PC-9 (cell line): ENCODE measurements at regions not wholly inside any gene's neighbourhood (a gene's known extent, or its start where the extent isn't known, plus 50 kb on each side); places are given as distances from the start of the nearest gene placed in this dataset.
"Not testable (repeated sequence)": the region's sequence is repeated elsewhere in the genome, so short reads cannot be mapped to it uniquely, and the experiment has no call there.

Experiments used
- BruUV-seq: library from RNA; stranded (reverse); fragments of 400-500 nt; replicated peaks from 2 replicates; lab custom pipeline; 2021; lab: Mats Ljungman, UMichigan
- CTCF ChIA-PET: fragments of 300-600 bp; sonication (Branson Sonifier 250); formaldehyde crosslinking; loops from one replicate; lab custom pipeline; 2022; ENCODE audit warnings: antibody characterized with exemption; lab: Charles Lee
- POLR2A ChIA-PET: fragments of 300-600 bp; sonication (Branson Sonifier 250); formaldehyde crosslinking; loops from one replicate; lab custom pipeline; 2022; ENCODE audit warnings: antibody characterized with exemption; ENCODE audit not compliant: unreplicated experiment; lab: Charles Lee
- DNase-seq, 2 experiments: peaks; one replicate each; pipeline versions ENCODE4 v3.0.0 to v3.0.0-alpha.2; 2015 to 2022; ENCODE audit warnings: mixed read lengths in 1 of 2
- H2AFZ ChIP-seq: fragments of 200-600 bp; sonication (generic); 2 replicates; pipeline ENCODE4 v1.8.1; 2017; ENCODE audit warnings: antibody characterized with exemption
- H3F3A ChIP-seq: fragments of 200-600 bp; sonication (generic); 2 replicates; pipeline ENCODE4 v1.8.1; 2017; ENCODE audit warnings: antibody characterized with exemption, mild to moderate bottlenecking, low read depth; ENCODE audit not compliant: insufficient read depth
- H3K27ac ChIP-seq: fragments of 200-600 bp; sonication (generic); 2 replicates; pipeline ENCODE4 v1.6.1; 2016; ENCODE audit warnings: mixed run types
- H3K27me3 ChIP-seq: fragments of 200-600 bp; sonication (generic); 2 replicates; pipeline ENCODE4 v1.6.1; 2016; ENCODE audit warnings: low read depth, mixed run types; ENCODE audit not compliant: insufficient read depth
- H3K36me3 ChIP-seq: fragments of 200-600 bp; sonication (generic); 2 replicates; pipeline ENCODE4 v1.6.1; 2016; ENCODE audit warnings: low read depth, mixed run types
- H3K4me1 ChIP-seq: fragments of 200-600 bp; sonication (generic); replicated peaks from 2 replicates; pipeline ENCODE4 v1.6.1; 2016; ENCODE audit warnings: mixed run types; ENCODE audit not compliant: insufficient read depth
- H3K4me2 ChIP-seq: fragments of 200-600 bp; sonication (generic); 2 replicates; pipeline ENCODE4 v1.6.1; 2017; ENCODE audit warnings: mixed run types
- H3K4me3 ChIP-seq: fragments of 200-600 bp; sonication (generic); 2 replicates; pipeline ENCODE4 v1.6.1; 2016; ENCODE audit warnings: mixed run types
- H3K79me2 ChIP-seq: fragments of 200-600 bp; sonication (generic); 2 replicates; pipeline ENCODE4 v1.6.1; 2017; ENCODE audit warnings: low read depth, mixed run types
- H3K9me2 ChIP-seq: fragments of 200-600 bp; sonication (generic); 2 replicates; pipeline ENCODE4 v1.8.1; 2017; ENCODE audit warnings: mild to moderate bottlenecking; ENCODE audit not compliant: insufficient read depth
- H3K9me3 ChIP-seq: fragments of 200-600 bp; sonication (generic); 2 replicates; pipeline ENCODE4 v1.8.1; 2016; ENCODE audit warnings: low read depth; ENCODE audit not compliant: insufficient read depth
- H4K20me1 ChIP-seq: fragments of 200-600 bp; sonication (generic); 2 replicates; pipeline ENCODE4 v1.8.1; 2017; ENCODE audit not compliant: insufficient read depth
- EZH2 ChIP-seq: fragments of 200-600 bp; sonication (generic); IDR thresholded peaks from 2 replicates; pipeline ENCODE4 v1.8.0; 2017; ENCODE audit warnings: antibody characterized with exemption, low read depth
- intact Hi-C: fragments of 100-400 bp; cut with micrococcal nuclease; formaldehyde crosslinking; loops from one replicate; pipeline ENCODE4 v1.10.0; 2022; ENCODE audit not compliant: unreplicated experiment
- TF ChIP-seq, protein P1 (sequence below): fragments of 200-600 bp; sonication (generic); conservative IDR thresholded peaks from 2 replicates; pipeline ENCODE4 v1.6.1; 2017; ENCODE audit warnings: mixed run types, antibody characterized with exemption, mild to moderate bottlenecking, moderate library complexity

DNA sequence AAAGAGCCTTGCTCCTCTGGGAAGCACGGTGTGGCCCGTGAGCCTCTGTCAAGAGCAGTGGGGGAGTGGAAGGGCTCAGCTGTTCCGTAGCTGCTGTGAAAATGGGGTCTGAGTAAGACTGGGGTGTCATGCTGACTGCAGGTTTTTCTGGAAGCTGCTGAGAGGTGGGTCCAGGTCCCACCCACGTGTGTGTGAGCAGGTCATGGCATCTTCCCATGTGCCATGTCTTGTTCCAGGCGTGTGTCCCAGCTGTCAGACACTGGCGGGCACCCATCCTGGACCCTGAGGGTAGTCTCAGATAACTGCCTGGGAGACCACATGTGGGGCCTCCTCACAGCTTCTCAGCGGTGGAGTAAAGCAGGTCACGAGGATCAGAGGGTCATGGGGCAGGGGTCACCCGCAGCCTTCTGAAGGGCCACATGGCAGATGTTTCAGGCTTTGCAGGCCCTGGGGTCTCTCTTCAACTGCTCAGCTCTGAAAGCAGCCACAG is 92.9 kb downstream of the NPIPB11 start:
- CTCF ChIA-PET, result no interaction called here
- intact Hi-C loops, result no loop called here
- no peaks in the 10 kb centered on the region for H3K27me3 ChIP-seq

DNA sequence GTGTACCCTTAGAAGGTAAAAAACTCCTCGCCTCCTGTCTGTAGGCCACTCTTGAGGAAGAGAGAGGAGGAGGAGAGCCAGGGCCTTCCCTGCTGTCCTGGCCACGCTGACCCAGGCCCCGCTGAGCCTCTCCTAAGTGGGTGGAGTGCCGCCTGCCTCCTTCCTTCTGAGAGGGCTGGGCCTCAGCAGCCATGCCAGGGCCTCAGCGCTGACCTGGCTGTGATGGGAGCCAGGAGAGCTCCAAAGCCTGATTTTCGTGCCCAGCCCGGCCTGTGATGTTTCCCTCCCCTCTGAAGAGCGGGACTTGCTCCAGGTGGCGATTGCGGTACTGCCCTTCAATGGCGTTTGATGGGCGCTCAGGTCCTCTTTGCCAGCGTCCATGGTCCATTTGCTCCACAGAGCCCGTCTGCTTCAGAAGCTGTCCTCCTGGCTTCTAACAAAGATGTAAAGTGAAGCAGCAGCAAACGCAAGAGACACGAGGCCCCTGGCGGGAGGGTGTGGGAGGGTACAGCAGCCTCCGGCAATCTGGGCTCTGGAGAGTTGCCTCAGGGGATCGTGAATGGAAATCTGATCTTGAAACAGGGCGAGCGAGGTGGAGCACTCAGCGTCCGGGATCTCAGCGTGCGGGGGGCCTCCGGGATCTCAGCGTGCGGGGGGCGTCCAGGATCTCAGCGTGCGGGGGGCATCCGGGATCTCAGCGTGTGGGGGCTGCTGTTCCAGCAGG is 93.5 kb downstream of the NPIPB11 start:
- Histone ChIP-seq H3K9me2 (no peaks in the 10 kb centered on the region), H2AFZ (no peak overlapping the region), H4K20me1 (no peaks in the 10 kb centered on the region), H3K4me1 (peaks cover 3% of the 10 kb centered on the region; the same call in 1 of the 2 replicates), H3K4me2 (no peak overlapping the region), H3K36me3 (no peaks in the 10 kb centered on the region), H3K27ac (no peak overlapping the region), H3K79me2 (no peaks in the 10 kb centered on the region), H3K4me3 (no peak overlapping the region), H3F3A (no peaks in the 10 kb centered on the region), H3K27me3 (no peaks in the 10 kb centered on the region), H3K9me3 (no peaks in the 10 kb centered on the region)
- BruUV-seq, result no TSS peak
- DNase-seq, result no peak
- POLR2A ChIA-PET, result no interaction called here
- no peak for TF ChIP-seq EZH2
- TF ChIP-seq, protein P1, sequence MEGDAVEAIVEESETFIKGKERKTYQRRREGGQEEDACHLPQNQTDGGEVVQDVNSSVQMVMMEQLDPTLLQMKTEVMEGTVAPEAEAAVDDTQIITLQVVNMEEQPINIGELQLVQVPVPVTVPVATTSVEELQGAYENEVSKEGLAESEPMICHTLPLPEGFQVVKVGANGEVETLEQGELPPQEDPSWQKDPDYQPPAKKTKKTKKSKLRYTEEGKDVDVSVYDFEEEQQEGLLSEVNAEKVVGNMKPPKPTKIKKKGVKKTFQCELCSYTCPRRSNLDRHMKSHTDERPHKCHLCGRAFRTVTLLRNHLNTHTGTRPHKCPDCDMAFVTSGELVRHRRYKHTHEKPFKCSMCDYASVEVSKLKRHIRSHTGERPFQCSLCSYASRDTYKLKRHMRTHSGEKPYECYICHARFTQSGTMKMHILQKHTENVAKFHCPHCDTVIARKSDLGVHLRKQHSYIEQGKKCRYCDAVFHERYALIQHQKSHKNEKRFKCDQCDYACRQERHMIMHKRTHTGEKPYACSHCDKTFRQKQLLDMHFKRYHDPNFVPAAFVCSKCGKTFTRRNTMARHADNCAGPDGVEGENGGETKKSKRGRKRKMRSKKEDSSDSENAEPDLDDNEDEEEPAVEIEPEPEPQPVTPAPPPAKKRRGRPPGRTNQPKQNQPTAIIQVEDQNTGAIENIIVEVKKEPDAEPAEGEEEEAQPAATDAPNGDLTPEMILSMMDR, result no peak
- CTCF ChIA-PET, result no interaction called here
- intact Hi-C loops, result no loop called here

More for the DNA sequence above, 92.9 kb downstream of the NPIPB11 start:
- POLR2A ChIA-PET, result no interaction called here
- no peaks in the 10 kb centered on the region for H3K9me2 ChIP-seq
- H3F3A ChIP-seq, result no peaks in the 10 kb centered on the region
- H4K20me1 ChIP-seq, result no peaks in the 10 kb centered on the region
- no peaks in the 10 kb centered on the region for H3K36me3 ChIP-seq
- no TSS peak for BruUV-seq
- no peak overlapping the region for H3K4me2 ChIP-seq
- no peak overlapping the region for H3K4me3 ChIP-seq
- H3K79me2 ChIP-seq, result no peaks in the 10 kb centered on the region
- H2AFZ ChIP-seq, result no peak overlapping the region
- no peak for TF ChIP-seq EZH2
- TF ChIP-seq, protein P1, result no peak
- no peaks in the 10 kb centered on the region for H3K9me3 ChIP-seq
- H3K27ac ChIP-seq, result no peak overlapping the region
- DNase-seq, result no peak
- H3K4me1 ChIP-seq, result peaks cover 3% of the 10 kb centered on the region; the same call in 1 of the 2 replicates

DNA sequence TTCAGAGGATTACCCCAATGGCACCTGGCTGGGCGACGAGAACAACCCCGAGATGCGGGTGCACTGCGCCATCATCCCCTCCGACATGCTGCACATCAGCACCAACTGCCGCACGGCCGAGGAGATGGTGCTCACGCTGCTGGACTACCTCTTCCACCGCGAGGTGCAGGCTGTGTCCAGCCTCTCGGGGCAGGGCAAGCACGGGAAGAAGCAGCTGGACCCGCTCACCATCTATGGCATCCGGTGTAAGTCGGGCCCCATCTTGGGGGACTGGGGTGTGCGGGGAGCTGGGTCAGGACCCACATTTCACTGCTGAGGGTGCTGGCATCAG is 94.2 kb downstream of the NPIPB11 start:
- H3K4me3 ChIP-seq, H3K4me2 ChIP-seq, intact Hi-C loops, POLR2A ChIA-PET, CTCF ChIA-PET, H4K20me1 ChIP-seq, H3K36me3 ChIP-seq, H3F3A ChIP-seq, H3K27ac ChIP-seq, H2AFZ ChIP-seq, H3K79me2 ChIP-seq, BruUV-seq, H3K27me3 ChIP-seq, H3K9me2 ChIP-seq, H3K4me1 ChIP-seq, H3K9me3 ChIP-seq, DNase-seq: not testable (repeated sequence)
